ENCODE measurements at regions not wholly inside any gene's neighbourhood (a gene's known extent, or its start where the extent isn't known, plus 50 kb on each side); places are given as distances from the start of the nearest gene placed in this dataset.

GRCh38 chr1:79663916-79664315, 657.4 kb upstream of the ADGRL4 start:
- H3K4me1 ChIP-seq, result no peaks in the 10 kb centered on the region
- H3K36me3 ChIP-seq, result no peaks in the 10 kb centered on the region
- no peak for TF ChIP-seq CTCF (IDR thresholded peaks at IDR 0.05)
- no peak overlapping the region for H3K4me3 ChIP-seq
- H3K27ac ChIP-seq, result no peak overlapping the region
- ATAC-seq, result no peak
- H3K9me3 ChIP-seq, result no peaks in the 10 kb centered on the region
- intact Hi-C loops (cut with DNase I), result no loop called here
- DNase-seq, result no peak
- no peaks in the 10 kb centered on the region for H3K27me3 ChIP-seq

- Histone ChIP-seq H3K4me1 (no peaks in the 10 kb centered on the region), H3K4me3 (no peak overlapping the region), H3K27me3 (no peaks in the 10 kb centered on the region), H3K9me3 (no peaks in the 10 kb centered on the region), H3K27ac (no peak overlapping the region), H3K36me3 (no peaks in the 10 kb centered on the region)
- no peak for DNase-seq
- intact Hi-C loops (cut with DNase I), result no loop called here
- no peak for TF ChIP-seq CTCF (IDR thresholded peaks at IDR 0.05)
- no peak for ATAC-seq
Observed at GRCh38 chr1:79662596-79662995, 656.1 kb upstream of the ADGRL4 start.

- Histone ChIP-seq H3K4me3 (no peak overlapping the region), H3K27ac (no peak overlapping the region), H3K4me1 (no peaks in the 10 kb centered on the region), H3K27me3 (no peaks in the 10 kb centered on the region), H3K36me3 (no peaks in the 10 kb centered on the region), H3K9me3 (no peaks in the 10 kb centered on the region)
- TF ChIP-seq CTCF (IDR thresholded peaks at IDR 0.05), result no peak
- no peak for DNase-seq
- intact Hi-C loops (cut with DNase I), result no loop called here
- no peak for ATAC-seq
Observed at GRCh38 chr1:79660129-79660528, 653.6 kb upstream of the ADGRL4 start.

- no peak for TF ChIP-seq CTCF (IDR thresholded peaks at IDR 0.05)
- Histone ChIP-seq H3K4me1 (no peaks in the 10 kb centered on the region), H3K27ac (no peak overlapping the region), H3K36me3 (no peaks in the 10 kb centered on the region), H3K27me3 (no peaks in the 10 kb centered on the region), H3K4me3 (no peak overlapping the region), H3K9me3 (no peaks in the 10 kb centered on the region)
- ATAC-seq (no peak), DNase-seq (no peak)
- intact Hi-C loops (cut with DNase I), result no loop called here
Observed at GRCh38 chr1:79657951-79658658, 651.6 kb upstream of the ADGRL4 start.

- TF ChIP-seq CTCF (IDR thresholded peaks at IDR 0.05), result no peak
- Histone ChIP-seq H3K9me3 (no peaks in the 10 kb centered on the region), H3K4me3 (no peak overlapping the region), H3K36me3 (no peaks in the 10 kb centered on the region), H3K27me3 (no peaks in the 10 kb centered on the region), H3K27ac (no peak overlapping the region), H3K4me1 (no peaks in the 10 kb centered on the region)
- no peak for ATAC-seq
- intact Hi-C loops (cut with DNase I), result no loop called here
- DNase-seq, result no peak
Observed at GRCh38 chr1:79655876-79656275, 649.3 kb upstream of the ADGRL4 start.

GRCh38 chr1:79652426-79652825, 645.9 kb upstream of the ADGRL4 start:
- Histone ChIP-seq H3K27ac (no peak overlapping the region), H3K4me3 (no peak overlapping the region), H3K9me3 (no peaks in the 10 kb centered on the region), H3K36me3 (no peaks in the 10 kb centered on the region), H3K4me1 (no peaks in the 10 kb centered on the region), H3K27me3 (no peaks in the 10 kb centered on the region)
- intact Hi-C loops (cut with DNase I), result no loop called here
- TF ChIP-seq CTCF (IDR thresholded peaks at IDR 0.05), result no peak
- ATAC-seq, result no peak
- DNase-seq, result no peak
